Esophagus squamous epithelium (tissue), 4 donors: ENCODE measurements at regions not wholly inside any gene's neighbourhood (a gene's known extent, or its start where the extent isn't known, plus 50 kb on each side); places are given as distances from the start of the nearest gene placed in this dataset.

Experiments used
- POLR2A ChIP-seq, 4 donors: fragments of 450-650 bp; IDR thresholded peaks; one replicate each; pipeline ENCODE4 v1.6.1; 2017; ENCODE audit warnings: antibody characterized with exemption in 4 of 4, mild to moderate bottlenecking in 4 of 4, moderate library complexity in 3 of 4
- TF ChIP-seq, protein P1 (sequence below), 6 experiments: fragments of 450-650 bp in 4 of 6; fragments of 200-600 bp in 2 of 6; sonication (generic) in 2 of 6; IDR thresholded peaks; one replicate each; pipeline ENCODE4 v1.5.1; 2016 to 2019; ENCODE audit warnings: antibody characterized with exemption in 6 of 6, mild to moderate bottlenecking in 4 of 6, moderate library complexity in 4 of 6

DNA sequence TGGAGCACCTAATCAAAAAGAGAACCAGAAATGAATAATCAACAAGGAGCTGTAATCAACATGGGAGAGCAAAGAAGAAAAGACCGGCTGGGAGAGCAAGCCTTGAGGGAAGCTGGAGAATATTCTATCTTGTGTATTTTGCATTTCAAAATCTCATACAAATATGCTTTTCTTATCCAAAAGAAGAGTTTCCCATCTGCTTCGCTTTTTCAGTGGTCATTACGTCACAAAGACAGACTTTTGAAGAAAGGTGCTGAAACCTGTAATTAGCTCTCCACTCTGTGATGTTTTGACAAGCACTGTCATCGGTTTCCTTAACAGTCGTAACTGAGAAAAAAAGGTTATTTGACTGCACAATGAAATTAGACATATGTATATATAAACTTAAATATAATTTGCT lies 139.1 kb upstream of the TACR1 start:
- TF ChIP-seq, protein P1, sequence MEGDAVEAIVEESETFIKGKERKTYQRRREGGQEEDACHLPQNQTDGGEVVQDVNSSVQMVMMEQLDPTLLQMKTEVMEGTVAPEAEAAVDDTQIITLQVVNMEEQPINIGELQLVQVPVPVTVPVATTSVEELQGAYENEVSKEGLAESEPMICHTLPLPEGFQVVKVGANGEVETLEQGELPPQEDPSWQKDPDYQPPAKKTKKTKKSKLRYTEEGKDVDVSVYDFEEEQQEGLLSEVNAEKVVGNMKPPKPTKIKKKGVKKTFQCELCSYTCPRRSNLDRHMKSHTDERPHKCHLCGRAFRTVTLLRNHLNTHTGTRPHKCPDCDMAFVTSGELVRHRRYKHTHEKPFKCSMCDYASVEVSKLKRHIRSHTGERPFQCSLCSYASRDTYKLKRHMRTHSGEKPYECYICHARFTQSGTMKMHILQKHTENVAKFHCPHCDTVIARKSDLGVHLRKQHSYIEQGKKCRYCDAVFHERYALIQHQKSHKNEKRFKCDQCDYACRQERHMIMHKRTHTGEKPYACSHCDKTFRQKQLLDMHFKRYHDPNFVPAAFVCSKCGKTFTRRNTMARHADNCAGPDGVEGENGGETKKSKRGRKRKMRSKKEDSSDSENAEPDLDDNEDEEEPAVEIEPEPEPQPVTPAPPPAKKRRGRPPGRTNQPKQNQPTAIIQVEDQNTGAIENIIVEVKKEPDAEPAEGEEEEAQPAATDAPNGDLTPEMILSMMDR (IDR thresholded peaks at IDR 0.05): no peak
- TF ChIP-seq POLR2A (IDR thresholded peaks at IDR 0.05): no peak
